HG03060 (cell line): ENCODE measurements at regions not wholly inside any gene's neighbourhood (a gene's known extent, or its start where the extent isn't known, plus 50 kb on each side); places are given as distances from the start of the nearest gene placed in this dataset.

Experiments
- ATAC-seq: cut with Tn5 transposase; IDR thresholded peaks from one replicate; pipeline ENCODE4 v1.9.1; 2021; ENCODE audit warnings: low read depth, moderate number of reproducible peaks; ENCODE audit not compliant: unreplicated experiment

DNA sequence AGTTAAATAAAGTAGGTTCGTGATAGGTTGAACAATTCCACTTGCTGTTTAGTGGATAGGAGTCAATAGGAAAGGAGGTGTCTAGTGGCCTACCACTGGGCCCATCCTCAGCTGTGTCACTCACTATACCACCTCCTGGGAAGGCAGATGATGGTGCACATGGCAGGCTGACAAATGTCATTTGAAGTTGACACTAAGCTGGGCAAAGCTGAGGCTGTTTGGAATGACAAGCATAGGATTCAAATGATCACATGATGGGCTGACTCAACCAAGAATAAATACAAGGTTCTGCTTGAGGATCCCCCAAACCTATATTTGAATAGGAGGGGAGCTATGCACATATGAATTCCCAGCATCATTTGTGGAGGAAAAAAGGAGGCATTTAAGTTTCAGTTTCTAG is 489.8 kb downstream of the RPS24 start:
- ATAC-seq = no peak

DNA sequence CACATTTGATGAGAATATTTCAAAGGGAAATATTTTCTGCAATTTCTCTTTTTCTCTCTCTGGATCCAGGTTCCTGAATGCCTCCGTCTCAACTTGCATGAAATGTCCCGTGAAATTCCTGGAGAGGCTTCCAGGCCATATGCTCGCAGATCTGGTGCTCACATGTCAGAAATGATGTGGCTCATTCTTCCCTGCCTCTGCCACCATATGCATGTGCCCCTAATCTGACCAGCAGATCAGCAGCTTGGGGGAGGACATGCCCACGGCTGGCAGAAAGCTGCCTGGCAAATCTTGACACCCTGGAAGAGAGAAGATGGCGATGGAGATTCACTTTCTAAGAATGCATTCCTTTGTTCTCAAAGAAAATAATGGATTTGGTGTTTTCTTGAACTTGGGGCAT is 490.7 kb downstream of the RPS24 start:
- no peak for ATAC-seq

DNA sequence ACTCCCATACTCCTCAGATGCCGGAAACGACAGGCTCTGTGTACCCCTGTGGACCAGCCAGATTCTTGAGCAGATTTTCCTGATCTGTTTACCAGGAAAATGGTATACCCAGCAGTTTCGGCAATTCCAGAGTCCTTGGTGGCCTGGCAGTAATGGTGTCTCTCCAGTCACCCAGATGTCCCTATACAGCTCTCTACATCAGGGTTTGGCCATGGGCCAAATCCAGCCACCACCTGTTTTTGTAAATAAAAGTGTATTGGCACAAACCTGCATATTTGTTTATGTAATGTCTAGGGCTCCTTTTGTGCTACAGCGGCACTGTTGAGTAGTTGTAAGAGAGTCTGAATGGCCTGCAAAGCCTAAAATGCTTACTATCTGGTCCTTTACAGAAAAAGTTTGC is 491.3 kb downstream of the RPS24 start:
- ATAC-seq = no peak

DNA sequence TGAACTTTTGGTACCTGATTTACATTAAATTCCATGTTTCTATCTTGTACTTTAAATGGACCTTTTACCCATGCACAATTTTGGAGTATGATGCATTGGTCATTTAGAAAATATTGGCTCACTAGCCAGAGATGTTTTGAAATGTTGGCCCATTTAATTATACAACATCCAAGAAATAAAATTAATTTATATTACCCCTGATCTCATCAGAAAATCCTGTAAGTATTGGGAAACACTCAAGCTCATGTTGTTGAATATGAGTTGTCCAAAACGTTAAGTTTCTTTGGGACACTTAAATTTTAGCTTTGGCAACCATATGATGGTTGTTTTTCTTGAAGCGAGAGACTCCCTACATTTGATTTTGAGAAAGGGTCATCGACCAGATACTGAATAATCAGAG is 492.7 kb downstream of the RPS24 start:
- ATAC-seq = no peak

DNA sequence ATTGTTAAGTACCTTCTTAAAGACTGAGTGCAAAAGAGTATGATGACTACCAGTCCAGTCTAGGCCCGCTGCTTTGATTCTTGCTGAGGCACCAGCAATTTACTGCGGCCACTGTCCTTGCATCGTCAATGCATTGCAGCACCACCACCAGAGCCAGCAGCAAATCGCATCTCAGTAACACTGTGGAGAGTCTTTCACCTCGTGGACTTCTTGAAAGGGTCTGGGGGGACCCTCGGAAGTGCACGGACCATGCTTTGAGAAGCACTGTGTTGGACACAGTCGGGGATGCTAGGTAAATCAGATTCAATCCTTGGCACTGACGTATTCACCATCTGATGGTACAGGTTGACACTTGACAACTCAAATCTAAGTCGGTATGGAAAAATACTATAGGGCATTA is 493.6 kb downstream of the RPS24 start:
- ATAC-seq = no peak

DNA sequence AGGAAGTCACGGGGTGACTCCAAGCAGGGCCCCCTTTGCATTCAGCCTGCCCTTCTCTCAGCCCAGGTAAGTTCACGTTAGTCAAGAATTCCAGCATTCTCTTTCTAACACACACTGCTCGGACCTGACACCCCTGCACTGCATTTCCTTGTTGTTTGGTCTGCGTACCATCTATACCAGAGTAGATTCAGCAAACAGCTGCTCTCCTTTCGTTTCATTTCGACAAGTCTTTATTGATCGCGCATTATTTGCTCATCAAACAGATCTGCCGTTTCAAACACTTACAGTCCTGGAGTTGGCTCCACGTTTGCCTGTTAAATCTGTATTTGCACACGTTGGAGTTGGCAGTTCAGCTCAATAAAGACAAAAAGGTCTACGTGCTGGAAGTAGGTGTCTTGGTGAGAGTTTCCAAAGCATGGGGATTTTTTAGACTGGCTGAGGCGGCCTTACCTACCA is 495.1 kb downstream of the RPS24 start:
- no peak for ATAC-seq

DNA sequence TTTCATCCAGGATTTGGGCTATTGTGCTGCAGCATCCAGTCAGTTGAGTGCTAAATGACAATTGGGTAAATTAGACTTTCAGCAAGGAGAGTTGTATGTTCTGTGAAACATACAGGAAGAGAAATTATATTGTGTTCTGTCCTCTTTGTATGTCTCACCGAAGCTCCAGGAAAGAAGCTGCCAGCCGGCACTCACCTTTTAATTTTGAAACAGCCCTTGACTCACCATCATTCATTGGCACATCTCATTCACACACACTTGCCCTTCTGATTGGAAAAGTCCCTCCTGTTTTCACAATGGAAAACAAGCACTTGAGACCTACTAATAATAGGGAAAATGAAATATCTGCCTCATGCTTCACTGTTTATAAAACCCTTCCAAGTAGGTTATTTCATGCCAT is 495.6 kb downstream of the RPS24 start:
- ATAC-seq = no peak

DNA sequence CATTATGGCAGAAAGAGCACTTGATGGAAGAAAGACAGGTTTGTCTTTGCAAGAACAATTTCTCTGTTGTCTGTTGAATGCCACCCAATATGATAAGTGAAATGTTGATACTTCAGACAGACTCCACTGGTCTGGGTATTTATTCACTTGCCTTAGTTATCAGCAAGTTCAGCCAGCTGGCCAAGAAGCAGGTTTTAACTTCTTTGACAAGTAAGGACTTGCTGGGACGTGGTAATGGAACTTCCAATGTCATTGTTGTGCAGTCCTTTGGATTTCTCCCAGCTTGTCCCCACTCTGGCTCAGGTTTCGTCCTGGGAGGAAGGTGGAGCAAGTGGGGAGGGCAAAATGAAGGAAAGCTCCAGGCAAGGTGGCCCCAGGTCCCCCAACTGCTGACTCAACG is 497.4 kb downstream of the RPS24 start:
- ATAC-seq = no peak

DNA sequence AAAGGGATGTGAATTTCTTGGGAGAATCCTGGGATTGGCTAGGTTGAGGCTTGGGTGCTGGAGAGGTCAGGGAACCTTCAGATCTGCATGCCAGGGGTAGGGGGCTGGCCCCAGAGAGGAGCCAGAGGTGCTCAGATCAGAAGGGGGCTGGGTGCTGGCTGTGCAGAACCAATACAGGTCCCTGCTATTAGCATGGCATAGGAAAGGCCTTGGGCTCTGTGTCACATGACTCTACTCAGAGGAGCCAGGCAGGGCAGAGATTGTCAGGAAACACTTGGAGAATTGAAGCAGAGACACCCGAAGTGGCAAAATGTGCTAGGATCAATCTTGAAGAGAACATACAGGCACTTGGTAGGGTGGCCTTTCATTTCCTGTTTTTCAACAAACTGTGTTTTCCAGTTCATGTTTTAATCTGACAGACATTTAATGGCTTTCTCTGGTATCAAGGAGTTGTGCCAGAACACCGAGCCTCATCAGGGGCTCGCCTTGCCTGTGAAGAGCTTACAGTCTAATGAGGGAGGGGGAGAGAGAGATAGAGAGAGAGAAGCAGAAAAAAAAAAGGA is 498.9 kb downstream of the RPS24 start:
- ATAC-seq = no peak

DNA sequence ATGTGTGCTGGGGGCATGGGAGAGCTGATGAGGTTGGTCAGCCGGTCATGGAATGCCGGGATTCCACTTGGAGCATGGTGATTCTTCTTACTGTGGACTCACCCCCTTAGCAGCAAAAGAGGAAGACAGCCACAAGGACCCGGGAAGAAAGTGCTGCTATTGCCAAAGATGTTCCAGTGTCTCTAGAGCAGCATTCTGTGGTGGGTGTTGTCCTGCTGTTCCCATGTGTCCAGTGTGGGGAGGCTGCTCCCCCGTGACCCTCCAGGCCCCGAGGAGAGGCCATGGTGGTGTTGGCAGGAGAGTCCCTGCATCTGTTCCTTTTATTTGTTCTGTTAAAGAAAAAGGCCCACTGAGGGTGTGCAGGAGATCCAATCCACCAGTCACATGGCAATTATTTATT is 499.4 kb downstream of the RPS24 start:
- no peak for ATAC-seq

DNA sequence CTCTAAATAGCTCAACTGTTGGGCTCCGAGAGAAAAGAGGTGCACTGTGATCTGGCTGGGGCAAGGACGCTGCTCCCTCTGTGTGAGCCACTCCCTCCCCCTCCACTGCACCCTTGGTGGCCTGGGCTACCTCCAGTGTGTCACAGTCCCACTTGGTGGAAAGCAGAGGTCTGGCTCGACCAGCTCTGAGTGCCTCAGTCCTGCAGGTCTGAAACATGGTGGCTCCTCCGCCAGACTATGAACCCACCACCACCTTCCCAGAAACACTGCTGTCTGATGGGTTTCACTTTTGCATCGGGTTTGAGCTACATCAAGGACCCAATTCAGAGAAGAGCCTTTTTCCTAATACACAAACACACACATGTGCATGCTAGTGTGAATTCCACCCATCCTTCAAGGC is 500.1 kb downstream of the RPS24 start:
- no peak for ATAC-seq

DNA sequence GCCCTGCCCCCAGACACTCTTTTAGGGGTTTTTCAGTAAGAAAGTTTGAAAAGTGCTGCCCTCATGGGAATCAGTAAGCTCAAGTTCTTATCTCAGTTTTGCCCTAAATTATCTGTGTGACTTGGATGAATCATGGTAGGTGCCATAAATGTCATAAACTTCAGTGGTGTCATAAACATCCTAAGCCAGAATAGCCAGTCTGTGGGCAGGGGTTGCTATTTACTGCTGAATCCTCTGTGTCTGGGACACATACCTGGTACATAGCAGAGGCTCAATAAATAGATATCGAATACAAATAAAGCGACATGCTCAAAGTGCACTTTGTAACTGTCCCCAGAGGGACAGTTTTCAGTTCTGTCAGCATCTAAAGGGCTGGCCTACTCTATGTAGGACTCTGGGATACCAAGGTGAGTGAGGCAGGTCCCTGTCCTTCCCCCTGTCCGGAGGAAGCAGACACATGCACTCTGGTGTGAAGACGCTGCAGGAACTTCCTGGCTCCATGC is 502.1 kb downstream of the RPS24 start:
- ATAC-seq = no peak

DNA sequence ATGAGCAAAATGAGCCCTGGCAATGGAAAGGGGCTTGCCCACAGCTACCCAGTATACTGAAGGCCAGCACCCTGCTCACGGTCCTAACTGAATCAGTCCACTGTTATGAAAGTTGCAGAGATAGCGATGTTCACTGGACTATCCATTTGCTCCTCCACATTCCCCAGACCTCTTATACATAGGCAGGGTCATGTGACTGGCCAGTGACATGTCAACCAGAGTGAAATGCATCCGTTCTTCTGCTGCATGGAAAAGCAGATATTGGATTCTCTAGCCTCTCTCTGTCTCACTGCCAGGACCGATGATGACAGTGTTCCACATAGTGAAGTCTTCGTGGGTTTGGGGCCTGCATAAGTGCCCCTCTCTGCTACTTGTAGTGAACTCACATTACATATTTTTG is 503.4 kb downstream of the RPS24 start:
- no peak for ATAC-seq

DNA sequence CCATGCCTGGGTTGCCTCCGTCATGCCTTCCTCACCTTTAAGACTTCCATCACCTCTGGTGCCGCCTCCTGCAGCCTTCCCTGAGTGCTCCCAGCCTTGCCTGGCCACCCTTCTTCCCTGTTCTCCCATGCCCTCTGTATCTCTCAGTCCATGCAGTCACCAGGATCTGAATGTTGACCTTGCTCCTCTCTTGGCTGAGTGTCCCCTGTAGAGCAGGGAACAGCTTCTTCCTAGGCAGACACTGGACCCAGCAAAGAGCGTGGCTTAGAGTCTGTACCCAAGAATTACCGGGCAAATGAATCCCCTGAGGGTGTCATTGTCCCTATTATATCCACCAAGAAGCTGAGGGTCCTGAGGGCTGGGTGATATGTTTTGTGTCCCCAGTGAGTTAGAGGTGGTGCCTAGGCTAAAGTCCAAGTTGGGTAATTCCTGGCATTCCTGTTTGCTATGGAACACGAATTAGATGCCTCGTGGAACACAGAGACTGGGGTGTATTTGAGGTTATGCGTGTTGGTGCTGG is 505.6 kb downstream of the RPS24 start:
- ATAC-seq = no peak

DNA sequence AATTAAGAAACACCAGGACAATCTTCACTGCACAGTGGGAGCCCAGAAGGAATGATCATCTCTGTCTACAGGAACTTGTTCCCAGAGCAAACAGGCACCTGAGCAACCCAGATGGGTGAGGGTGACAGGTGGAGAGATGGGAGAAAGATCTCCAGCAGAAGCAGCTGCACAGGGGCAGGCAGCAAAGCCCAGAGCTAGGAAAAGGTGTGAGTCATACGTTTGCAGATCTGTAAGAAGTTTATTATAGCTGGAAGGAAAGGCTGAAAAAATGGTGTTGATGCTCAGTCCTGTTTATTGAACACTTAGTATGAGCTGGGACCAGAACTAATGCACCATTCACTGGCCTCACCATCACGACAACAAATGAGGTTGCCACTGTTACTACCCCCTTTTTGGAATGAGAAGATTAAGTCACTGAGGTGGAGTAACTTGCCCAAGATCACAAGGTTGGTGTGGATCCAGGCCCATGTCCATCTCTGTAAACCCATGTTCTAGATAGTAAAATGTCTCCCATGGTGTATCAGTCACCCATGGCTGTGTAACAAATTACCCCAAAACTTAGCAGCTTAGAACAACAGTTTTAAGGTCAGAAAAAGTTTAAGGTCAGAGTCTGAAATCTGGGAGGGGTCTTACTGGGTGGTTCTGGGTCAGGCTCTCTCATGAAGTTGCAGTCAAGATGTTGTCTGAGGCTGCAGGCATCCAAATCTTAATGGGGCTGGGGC is 506.9 kb downstream of the RPS24 start:
- ATAC-seq = no peak

DNA sequence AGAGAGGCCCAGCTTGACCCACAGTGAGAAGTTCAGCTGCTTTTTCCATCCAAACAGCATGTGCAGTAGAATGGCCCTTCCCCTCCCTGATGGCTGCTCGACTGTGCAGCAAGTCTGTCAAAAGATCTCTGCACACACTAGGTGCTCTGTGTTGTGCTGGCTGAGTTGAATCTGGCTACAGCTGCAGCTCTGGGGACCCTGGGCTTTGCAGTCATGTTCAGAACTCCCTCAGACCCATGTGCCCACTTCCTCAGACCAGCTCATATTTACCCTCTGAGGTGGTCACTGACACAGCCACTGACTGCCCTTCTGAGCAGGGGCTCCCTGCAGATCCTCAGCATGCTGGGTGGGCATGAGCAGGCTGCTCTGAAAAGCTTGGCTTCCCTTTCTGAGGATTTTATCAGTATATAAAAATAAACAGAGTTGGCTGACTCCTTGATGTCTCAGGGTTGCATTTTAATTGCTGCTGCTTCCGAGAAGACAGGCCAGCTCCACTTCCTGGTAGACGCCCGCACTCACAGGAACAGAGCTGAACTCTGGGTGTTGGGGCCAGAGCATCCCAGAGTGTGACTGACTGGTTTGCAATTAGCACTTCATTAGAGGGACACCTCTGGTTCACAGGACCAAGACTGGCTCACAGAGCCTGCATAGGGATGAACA is 507.9 kb downstream of the RPS24 start:
- ATAC-seq = no peak

DNA sequence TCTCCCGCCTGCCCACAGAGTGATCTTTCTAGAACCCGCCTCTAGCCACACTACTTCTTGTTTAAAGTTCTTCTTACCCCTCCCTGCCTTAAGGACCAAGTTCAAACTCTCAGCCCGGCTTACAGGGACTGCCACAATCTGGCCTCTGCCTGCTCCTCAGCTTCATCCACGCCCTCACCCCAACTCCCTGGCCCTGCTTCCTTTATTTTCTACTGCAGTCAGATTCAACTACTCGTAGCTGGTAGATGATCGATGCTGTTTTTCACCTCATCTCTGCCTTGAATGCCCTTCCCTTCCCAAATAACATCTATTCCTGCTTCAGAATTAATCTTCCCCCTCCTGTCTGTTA is 508.5 kb downstream of the RPS24 start:
- no peak for ATAC-seq

DNA sequence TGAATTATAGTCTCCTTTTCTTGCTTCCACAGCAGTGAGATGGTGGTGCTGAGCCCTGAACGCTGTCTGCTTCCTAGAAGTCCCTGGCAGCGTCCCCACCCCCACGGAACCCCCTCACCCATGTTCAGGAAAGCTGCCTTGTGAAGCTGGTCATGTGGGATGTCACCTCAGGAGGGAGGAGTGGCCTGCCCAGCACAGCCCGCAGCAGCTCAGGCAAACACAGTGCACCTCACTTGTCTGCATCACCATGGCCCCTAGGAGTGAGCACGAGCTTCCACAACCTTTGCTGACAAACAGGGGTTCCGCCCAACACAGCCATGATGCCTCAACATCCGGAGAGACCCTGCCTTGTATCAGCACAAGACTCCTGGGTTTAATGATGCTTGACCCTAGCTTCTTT is 508.9 kb downstream of the RPS24 start:
- ATAC-seq = no peak

DNA sequence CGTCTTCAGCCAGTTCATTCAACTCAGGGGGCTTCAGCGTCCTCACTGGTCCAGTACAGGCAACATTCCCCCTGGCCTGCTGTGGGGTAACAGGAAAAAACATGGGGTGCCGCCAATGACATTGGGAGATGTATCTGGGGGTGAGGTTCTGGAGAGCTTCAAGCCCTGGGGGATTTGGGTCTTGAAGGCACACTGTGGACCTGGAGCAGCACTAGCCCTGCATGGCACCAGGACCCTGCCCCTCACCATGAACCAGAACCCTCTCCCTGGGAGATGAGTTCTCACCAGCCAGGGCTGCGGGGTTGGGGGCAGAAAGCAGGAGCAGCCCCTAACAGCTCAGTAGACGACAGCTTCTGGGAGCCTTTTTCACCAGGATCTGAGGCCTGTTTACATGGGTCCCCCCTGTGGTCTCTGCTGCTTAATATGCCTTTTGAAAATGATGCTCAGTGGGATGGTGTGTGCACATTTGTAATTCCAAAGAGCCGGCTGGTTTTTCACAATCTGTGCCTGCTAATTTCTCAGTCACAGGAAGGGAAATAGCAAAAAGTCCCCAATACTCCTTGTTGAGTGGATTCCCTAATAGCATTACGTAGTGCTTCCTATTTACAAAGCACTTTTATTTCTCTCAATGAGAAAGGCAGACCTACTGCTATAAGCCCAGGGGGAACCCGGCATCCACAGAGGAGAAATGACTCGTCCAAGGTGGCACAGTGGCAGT is 509.5 kb downstream of the RPS24 start:
- no peak for ATAC-seq

DNA sequence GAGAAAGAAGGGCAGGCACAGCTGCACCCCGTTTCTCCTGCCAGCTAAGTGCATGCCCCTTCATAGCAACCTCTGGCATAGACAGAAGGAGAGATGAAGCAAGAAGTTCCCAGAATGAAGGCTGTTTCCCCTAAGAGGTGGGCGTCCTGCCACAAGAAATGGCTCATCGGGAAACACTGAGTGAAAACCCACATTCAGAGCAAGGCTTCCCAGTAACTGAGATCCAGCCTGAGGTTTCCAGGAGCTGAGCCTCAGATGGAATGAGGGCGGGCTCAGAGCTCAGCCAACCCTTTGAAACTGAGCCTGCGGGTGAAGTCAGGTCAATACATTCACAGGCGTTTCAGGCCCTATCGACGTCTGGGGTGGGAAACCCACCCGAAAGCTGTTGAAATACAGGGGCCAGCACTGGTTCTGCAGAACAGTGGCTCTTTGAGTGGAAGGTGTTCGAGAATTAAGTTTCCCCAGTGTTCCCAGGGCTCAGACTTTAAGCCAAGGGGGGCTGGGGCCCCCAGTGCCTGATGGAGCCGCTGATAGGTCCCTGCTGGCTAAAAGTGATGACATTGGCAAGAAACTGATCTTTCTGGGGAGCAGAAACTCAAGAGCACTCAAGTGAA is 510.2 kb downstream of the RPS24 start:
- no peak for ATAC-seq
